GM18505 (cell line): ENCODE measurements at regions not wholly inside any gene's neighbourhood (a gene's known extent, or its start where the extent isn't known, plus 50 kb on each side); places are given as distances from the start of the nearest gene placed in this dataset.

Experiments used
- ATAC-seq: cut with Tn5 transposase; IDR thresholded peaks from one replicate; pipeline ENCODE4 v1.9.1; 2021; ENCODE audit not compliant: unreplicated experiment
- POLR2A ChIP-seq: IDR thresholded peaks from 4 replicates; pipeline ENCODE4 v1.6.1; 2011; ENCODE audit warnings: borderline replicate concordance; ENCODE audit not compliant: insufficient read depth, insufficient read length; ENCODE audit errors: extremely low read depth

GRCh38 chr12:127414186-127414585 is 852.8 kb upstream of the TMEM132C start:
- no peak for TF ChIP-seq POLR2A
- ATAC-seq, result no peak

- ATAC-seq, result no peak
- TF ChIP-seq POLR2A, result no peak
These were observed 852.3 kb upstream of the TMEM132C start for GRCh38 chr12:127414636-127415035.

GRCh38 chr12:127416796-127417195 is 850.2 kb upstream of the TMEM132C start:
- ATAC-seq, result no peak

GRCh38 chr12:127419111-127419510 is 847.9 kb upstream of the TMEM132C start:
- TF ChIP-seq POLR2A, result no peak
- ATAC-seq, result no peak

More at GRCh38 chr12:127416796-127417195, 850.2 kb upstream of the TMEM132C start:
- TF ChIP-seq POLR2A, result no peak

- ATAC-seq, result no peak
- no peak for TF ChIP-seq POLR2A
These were observed 845.4 kb upstream of the TMEM132C start for GRCh38 chr12:127421614-127422013.

GRCh38 chr12:127422935-127423566 is 843.9 kb upstream of the TMEM132C start:
- TF ChIP-seq POLR2A, result no peak
- ATAC-seq, result no peak

GRCh38 chr12:127425474-127425873 is 841.5 kb upstream of the TMEM132C start:
- TF ChIP-seq POLR2A, result no peak
- no peak for ATAC-seq

GRCh38 chr12:127428420-127428819 is 838.5 kb upstream of the TMEM132C start:
- no peak for ATAC-seq
- no peak for TF ChIP-seq POLR2A

GRCh38 chr12:127429551-127430285 is 837.3 kb upstream of the TMEM132C start:
- no peak for ATAC-seq

GRCh38 chr12:127430401-127430800 is 836.6 kb upstream of the TMEM132C start:
- TF ChIP-seq POLR2A, result no peak
- no peak for ATAC-seq

More at GRCh38 chr12:127429551-127430285, 837.3 kb upstream of the TMEM132C start:
- TF ChIP-seq POLR2A, result no peak

GRCh38 chr12:127431177-127431576 is 835.8 kb upstream of the TMEM132C start:
- no peak for TF ChIP-seq POLR2A
- no peak for ATAC-seq

- no peak for TF ChIP-seq POLR2A
- ATAC-seq, result no peak
These were observed 835.4 kb upstream of the TMEM132C start for GRCh38 chr12:127431594-127431993.

GRCh38 chr12:127435439-127435838 is 831.5 kb upstream of the TMEM132C start:
- ATAC-seq, result no peak
- TF ChIP-seq POLR2A, result no peak
